ENCODE measurements at regions not wholly inside any gene's neighbourhood (a gene's known extent, or its start where the extent isn't known, plus 50 kb on each side); places are given as distances from the start of the nearest gene placed in this dataset.

DNA sequence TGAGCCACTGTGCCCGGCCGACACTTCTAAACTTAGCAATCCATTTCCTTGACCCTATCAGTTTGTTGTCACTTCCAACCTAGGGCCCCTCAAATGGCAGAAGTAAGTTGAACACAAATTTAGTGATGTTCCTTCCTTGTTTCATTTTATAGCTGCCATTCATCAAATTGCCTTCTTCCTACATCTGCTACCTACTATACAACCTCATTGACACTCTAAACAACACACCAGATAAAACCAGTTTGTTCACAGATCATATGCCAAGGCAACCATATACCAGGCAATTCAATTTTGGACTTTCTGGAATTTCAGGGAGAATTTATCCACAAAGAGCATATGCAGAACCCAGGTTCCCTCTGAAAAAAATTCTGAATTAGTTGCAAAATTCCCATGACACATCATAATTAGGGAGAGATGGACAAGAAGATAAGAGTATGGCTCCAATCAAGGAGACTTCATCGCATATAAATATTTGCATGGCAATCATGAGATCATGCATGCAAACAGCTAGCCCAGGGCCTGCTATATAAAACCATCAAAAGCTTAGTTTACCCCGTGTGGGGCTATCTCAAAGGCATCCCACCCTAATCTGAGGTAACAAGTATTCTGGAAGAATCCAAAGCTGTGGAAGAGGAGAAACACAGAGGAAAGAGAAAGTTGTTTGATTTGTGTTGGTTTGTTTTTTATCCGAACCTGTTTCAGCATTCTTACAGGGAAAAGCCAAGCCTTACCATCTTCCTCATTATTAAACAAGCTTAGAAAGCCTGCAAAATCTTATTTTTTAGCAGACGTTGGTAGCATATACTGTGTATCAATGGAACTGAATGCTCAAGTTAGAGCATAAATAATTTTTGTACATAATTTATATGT, 132.8 kb upstream of the TNFAIP3 start:
- no peak for TF ChIP-seq CTCF (IDR thresholded peaks at IDR 0.05; ENCODE audit: control insufficient read depth, insufficient read depth, low read depth, low read length, missing control alignments)
- DNase-seq (ENCODE audit: low read depth) = no peak
- H3K4me3 ChIP-seq (ENCODE audit: control insufficient read depth, low read depth, low read length) = no peak overlapping the region

GRCh38 chr6:137734875-137735182, 132.2 kb upstream of the TNFAIP3 start:
- H3K4me3 ChIP-seq (ENCODE audit: control insufficient read depth, low read depth, low read length) = no peak overlapping the region
- no peak for TF ChIP-seq CTCF (IDR thresholded peaks at IDR 0.05; ENCODE audit: control insufficient read depth, insufficient read depth, low read depth, low read length, missing control alignments)
- no peak for DNase-seq (ENCODE audit: low read depth)

- H3K4me3 ChIP-seq (ENCODE audit: control insufficient read depth, low read depth, low read length) = no peak overlapping the region
- TF ChIP-seq CTCF (IDR thresholded peaks at IDR 0.05; ENCODE audit: control insufficient read depth, insufficient read depth, low read depth, low read length, missing control alignments) = no peak
- DNase-seq (ENCODE audit: low read depth) = no peak
Measured at GRCh38 chr6:137736048-137736818, 130.8 kb upstream of the TNFAIP3 start.

DNA sequence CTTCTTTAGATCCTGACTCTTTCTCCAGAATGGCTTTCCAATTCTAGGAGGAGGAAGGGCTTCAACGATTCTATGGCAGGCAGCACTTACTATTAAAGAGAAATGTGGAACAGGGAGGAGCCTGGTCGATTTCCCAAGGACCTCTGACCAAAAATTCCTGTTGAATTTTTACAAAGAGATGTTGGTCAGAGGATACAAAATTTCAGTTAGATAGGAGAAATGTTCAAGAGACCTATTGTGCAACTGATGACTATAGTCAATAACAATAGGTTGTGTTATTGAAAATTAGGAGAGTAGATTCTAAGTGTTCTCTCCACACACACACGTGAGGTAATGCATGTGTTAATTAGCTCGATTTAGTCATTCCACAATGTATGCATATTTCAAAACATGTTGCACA, 130.1 kb upstream of the TNFAIP3 start:
- DNase-seq (ENCODE audit: low read depth) = no peak
- TF ChIP-seq CTCF (IDR thresholded peaks at IDR 0.05; ENCODE audit: control insufficient read depth, insufficient read depth, low read depth, low read length, missing control alignments) = no peak
- no peak overlapping the region for H3K4me3 ChIP-seq (ENCODE audit: control insufficient read depth, low read depth, low read length)

- no peak for TF ChIP-seq CTCF (IDR thresholded peaks at IDR 0.05; ENCODE audit: control insufficient read depth, insufficient read depth, low read depth, low read length, missing control alignments)
- DNase-seq (ENCODE audit: low read depth) = peak; percentile 87
- no peak overlapping the region for H3K4me3 ChIP-seq (ENCODE audit: control insufficient read depth, low read depth, low read length)
Measured at GRCh38 chr6:137737836-137738596, 129.0 kb upstream of the TNFAIP3 start.

- no peak for TF ChIP-seq CTCF (IDR thresholded peaks at IDR 0.05; ENCODE audit: control insufficient read depth, insufficient read depth, low read depth, low read length, missing control alignments)
- DNase-seq (ENCODE audit: low read depth) = no peak
- H3K4me3 ChIP-seq (ENCODE audit: control insufficient read depth, low read depth, low read length) = no peak overlapping the region
Measured at GRCh38 chr6:137738931-137739504, 128.0 kb upstream of the TNFAIP3 start.
